HepG2 (cell line): ENCODE measurements at regions not wholly inside any gene's neighbourhood (a gene's known extent, or its start where the extent isn't known, plus 50 kb on each side); places are given as distances from the start of the nearest gene placed in this dataset.
"Not testable (repeated sequence)": the region's sequence is repeated elsewhere in the genome, so short reads cannot be mapped to it uniquely, and the experiment has no call there.

ENCODE experiments used
- ELF1 ChIP-seq: sonication (generic); formaldehyde crosslinking; IDR thresholded peaks from 2 replicates; pipeline ENCODE4 v1.4.0; 2020; ENCODE audit warnings: missing genetic modification reagents
- MTA3 ChIP-seq: sonication (generic); formaldehyde crosslinking; IDR thresholded peaks from 2 replicates; pipeline ENCODE4 v1.4.0; 2020; ENCODE audit warnings: missing genetic modification reagents
- NR2C2 ChIP-seq: sonication (generic); formaldehyde crosslinking; IDR thresholded peaks from 2 replicates; pipeline ENCODE4 v1.4.0; 2020; ENCODE audit warnings: missing genetic modification reagents, mild to moderate bottlenecking, moderate library complexity, borderline replicate concordance
- PHF8 ChIP-seq: sonication (generic); formaldehyde crosslinking; IDR thresholded peaks from 2 replicates; pipeline ENCODE4 v1.5.0; 2020; ENCODE audit warnings: missing genetic modification reagents
- SMAD1 ChIP-seq: sonication (generic); formaldehyde crosslinking; IDR thresholded peaks from 2 replicates; pipeline ENCODE4 v1.4.0; 2020; ENCODE audit warnings: missing genetic modification reagents, low read depth, mild to moderate bottlenecking, borderline replicate concordance
- SMARCC2 ChIP-seq: fragments of 450-650 bp; IDR thresholded peaks from 2 replicates; pipeline ENCODE4 v1.6.1; 2017; ENCODE audit warnings: antibody characterized with exemption, mild to moderate bottlenecking
- ZNF121 ChIP-seq: sonication (generic); formaldehyde crosslinking; IDR thresholded peaks from 2 replicates; pipeline ENCODE4 v1.5.0; 2020; ENCODE audit warnings: mild to moderate bottlenecking, missing genetic modification reagents
- TF ChIP-seq, protein P1 (sequence below): sonication (generic); formaldehyde crosslinking; IDR thresholded peaks from 2 replicates; pipeline ENCODE4 v1.5.0; 2020; ENCODE audit warnings: mild to moderate bottlenecking, missing genetic modification reagents, moderate library complexity
- TF ChIP-seq, protein P2 (sequence below): sonication (generic); formaldehyde crosslinking; conservative IDR thresholded peaks from 2 replicates; pipeline ENCODE4 v1.4.0; 2020; ENCODE audit warnings: missing genetic modification reagents

DNA sequence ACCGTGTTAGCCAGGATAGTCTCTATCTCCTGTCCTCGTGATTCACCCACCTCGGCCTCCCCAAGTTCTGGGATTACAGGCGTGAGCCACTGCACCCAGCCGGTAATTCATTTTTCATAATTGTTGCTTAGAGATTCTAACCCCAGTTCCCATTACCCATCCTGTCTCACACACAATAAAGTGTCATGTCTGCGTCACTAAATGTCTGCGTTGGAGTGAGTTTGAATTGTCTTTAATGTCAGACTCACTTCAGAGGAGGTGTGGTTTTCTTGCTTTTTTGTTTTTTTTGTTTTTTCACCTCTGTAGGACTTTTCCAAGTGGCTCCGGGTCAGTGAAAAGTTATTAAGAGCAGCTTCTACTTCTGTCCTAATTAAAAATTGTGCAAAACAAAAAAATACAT is 304.5 kb downstream of the CNTNAP3B start:
- not testable (repeated sequence) for TF ChIP-seq MTA3 (CRISPR knock-in tag); ELF1 (CRISPR knock-in tag); PHF8 (CRISPR knock-in tag); SMARCC2; ZNF121 (CRISPR knock-in tag); SMAD1 (CRISPR knock-in tag); NR2C2 (CRISPR knock-in tag)
- TF ChIP-seq, protein P1, sequence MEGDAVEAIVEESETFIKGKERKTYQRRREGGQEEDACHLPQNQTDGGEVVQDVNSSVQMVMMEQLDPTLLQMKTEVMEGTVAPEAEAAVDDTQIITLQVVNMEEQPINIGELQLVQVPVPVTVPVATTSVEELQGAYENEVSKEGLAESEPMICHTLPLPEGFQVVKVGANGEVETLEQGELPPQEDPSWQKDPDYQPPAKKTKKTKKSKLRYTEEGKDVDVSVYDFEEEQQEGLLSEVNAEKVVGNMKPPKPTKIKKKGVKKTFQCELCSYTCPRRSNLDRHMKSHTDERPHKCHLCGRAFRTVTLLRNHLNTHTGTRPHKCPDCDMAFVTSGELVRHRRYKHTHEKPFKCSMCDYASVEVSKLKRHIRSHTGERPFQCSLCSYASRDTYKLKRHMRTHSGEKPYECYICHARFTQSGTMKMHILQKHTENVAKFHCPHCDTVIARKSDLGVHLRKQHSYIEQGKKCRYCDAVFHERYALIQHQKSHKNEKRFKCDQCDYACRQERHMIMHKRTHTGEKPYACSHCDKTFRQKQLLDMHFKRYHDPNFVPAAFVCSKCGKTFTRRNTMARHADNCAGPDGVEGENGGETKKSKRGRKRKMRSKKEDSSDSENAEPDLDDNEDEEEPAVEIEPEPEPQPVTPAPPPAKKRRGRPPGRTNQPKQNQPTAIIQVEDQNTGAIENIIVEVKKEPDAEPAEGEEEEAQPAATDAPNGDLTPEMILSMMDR (CRISPR knock-in tag): not testable (repeated sequence)
- TF ChIP-seq, protein P2, sequence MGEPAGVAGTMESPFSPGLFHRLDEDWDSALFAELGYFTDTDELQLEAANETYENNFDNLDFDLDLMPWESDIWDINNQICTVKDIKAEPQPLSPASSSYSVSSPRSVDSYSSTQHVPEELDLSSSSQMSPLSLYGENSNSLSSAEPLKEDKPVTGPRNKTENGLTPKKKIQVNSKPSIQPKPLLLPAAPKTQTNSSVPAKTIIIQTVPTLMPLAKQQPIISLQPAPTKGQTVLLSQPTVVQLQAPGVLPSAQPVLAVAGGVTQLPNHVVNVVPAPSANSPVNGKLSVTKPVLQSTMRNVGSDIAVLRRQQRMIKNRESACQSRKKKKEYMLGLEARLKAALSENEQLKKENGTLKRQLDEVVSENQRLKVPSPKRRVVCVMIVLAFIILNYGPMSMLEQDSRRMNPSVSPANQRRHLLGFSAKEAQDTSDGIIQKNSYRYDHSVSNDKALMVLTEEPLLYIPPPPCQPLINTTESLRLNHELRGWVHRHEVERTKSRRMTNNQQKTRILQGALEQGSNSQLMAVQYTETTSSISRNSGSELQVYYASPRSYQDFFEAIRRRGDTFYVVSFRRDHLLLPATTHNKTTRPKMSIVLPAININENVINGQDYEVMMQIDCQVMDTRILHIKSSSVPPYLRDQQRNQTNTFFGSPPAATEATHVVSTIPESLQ (CRISPR knock-in tag): not testable (repeated sequence)
